PC-3 (cell line): ENCODE measurements at regions not wholly inside any gene's neighbourhood (a gene's known extent, or its start where the extent isn't known, plus 50 kb on each side); places are given as distances from the start of the nearest gene placed in this dataset.
"Not testable (repeated sequence)": the region's sequence is repeated elsewhere in the genome, so short reads cannot be mapped to it uniquely, and the experiment has no call there.

Source experiments
- ATAC-seq: fragments of 200-7000 bp; cut with Tn5 transposase; 2 replicates; pipeline ENCODE4 v1.9.1; 2020; ENCODE audit warnings: mild to moderate bottlenecking, moderate library complexity
- BruUV-seq: library from RNA; stranded (reverse); fragments of 400-500 nt; replicated peaks from 2 replicates; lab custom pipeline; 2021; lab: Mats Ljungman, UMichigan
- CTCF ChIA-PET: fragments of 300-600 bp; sonication (Branson Sonifier 250); formaldehyde crosslinking; loops from one replicate; lab custom pipeline; 2022; ENCODE audit warnings: antibody characterized with exemption; lab: Charles Lee
- POLR2A ChIA-PET: fragments of 300-600 bp; sonication (Branson Sonifier 250); formaldehyde crosslinking; loops from one replicate; lab custom pipeline; 2022; ENCODE audit warnings: antibody characterized with exemption; ENCODE audit not compliant: unreplicated experiment; lab: Charles Lee
- DNase-seq: peaks from one replicate; pipeline ENCODE4 v3.0.0-alpha.2; 2015
- H2AFZ ChIP-seq: fragments of 300-600 bp; sonication (generic); 2 replicates; pipeline ENCODE4 v1.6.0; 2016; ENCODE audit warnings: antibody characterized with exemption, low read length
- H3F3A ChIP-seq: fragments of 300-600 bp; sonication (generic); one replicate; pipeline ENCODE4 v1.6.0; 2017; ENCODE audit warnings: antibody characterized with exemption, low read length, control low read depth, mild to moderate bottlenecking; ENCODE audit not compliant: unreplicated experiment
- H3K27ac ChIP-seq: fragments of 300-600 bp; sonication (generic); 2 replicates; pipeline ENCODE4 v1.5.1; 2016; ENCODE audit warnings: mild to moderate bottlenecking, low read length
- H3K27me3 ChIP-seq: fragments of 300-600 bp; sonication (generic); 2 replicates; pipeline ENCODE4 v1.6.1; 2016; ENCODE audit warnings: low read length, mixed read lengths
- H3K36me3 ChIP-seq: fragments of 300-600 bp; sonication (generic); 2 replicates; pipeline ENCODE4 v1.6.1; 2016; ENCODE audit warnings: low read depth, mixed run types, low read length, mixed read lengths
- H3K4me1 ChIP-seq: fragments of 300-600 bp; sonication (generic); 2 replicates; pipeline ENCODE4 v1.5.1; 2016; ENCODE audit warnings: low read length; ENCODE audit not compliant: insufficient read depth
- H3K4me2 ChIP-seq: fragments of 300-600 bp; sonication (generic); 2 replicates; pipeline ENCODE4 v1.6.0; 2016; ENCODE audit warnings: low read length
- H3K4me3 ChIP-seq: fragments of 300-600 bp; sonication (generic); 2 replicates; pipeline ENCODE4 v1.5.1; 2016; ENCODE audit warnings: mild to moderate bottlenecking, low read length, mixed read lengths
- H3K79me2 ChIP-seq: fragments of 300-600 bp; sonication (generic); 2 replicates; pipeline ENCODE4 v1.6.1; 2017; ENCODE audit warnings: low read length, mixed read lengths
- H3K9ac ChIP-seq: fragments of 300-600 bp; sonication (generic); 2 replicates; pipeline ENCODE4 v1.6.0; 2016; ENCODE audit warnings: mild to moderate bottlenecking, low read length
- H3K9me2 ChIP-seq: fragments of 300-600 bp; sonication (generic); replicated peaks from 2 replicates; pipeline ENCODE4 v1.6.1; 2016; ENCODE audit warnings: mixed run types, low read length, mixed read lengths
- H3K9me3 ChIP-seq: fragments of 300-600 bp; sonication (generic); 2 replicates; pipeline ENCODE4 v1.6.1; 2016; ENCODE audit warnings: low read length, mixed read lengths
- H4K20me1 ChIP-seq: fragments of 300-600 bp; sonication (generic); 2 replicates; pipeline ENCODE4 v1.6.1; 2016; ENCODE audit warnings: low read length, mixed read lengths
- CTCF ChIP-seq: fragments of 300-600 bp; sonication (generic); conservative IDR thresholded peaks from 2 replicates; pipeline ENCODE4 v1.5.1; 2017; ENCODE audit warnings: antibody characterized with exemption, low read depth, mild to moderate bottlenecking, low read length
- EZH2 ChIP-seq: fragments of 300-600 bp; sonication (generic); IDR thresholded peaks from one replicate; pipeline ENCODE4 v1.6.1; 2017; ENCODE audit warnings: antibody characterized with exemption, mild to moderate bottlenecking, low read length; ENCODE audit not compliant: unreplicated experiment
- EZH2phosphoT487 ChIP-seq: fragments of 300-600 bp; sonication (generic); IDR thresholded peaks from 2 replicates; pipeline ENCODE4 v1.6.1; 2018; ENCODE audit warnings: mild to moderate bottlenecking, antibody characterized with exemption, low read length, borderline replicate concordance
- intact Hi-C: fragments of 100-400 bp; cut with micrococcal nuclease; formaldehyde crosslinking; loops from 2 replicates; pipeline ENCODE4 v1.9.0; 2023

- ATAC-seq: no peak
- no peak overlapping the region for H3K9ac ChIP-seq
- no peak for DNase-seq
- TF ChIP-seq EZH2 (no peak), EZH2phosphoT487 (no peak), CTCF (no peak)
- no peaks in the 10 kb centered on the region for H3K9me2 ChIP-seq
- no peaks in the 10 kb centered on the region for H3K4me1 ChIP-seq
- intact Hi-C loops: no loop called here
- no peaks in the 10 kb centered on the region for H3F3A ChIP-seq
- no peaks in the 10 kb centered on the region for H3K36me3 ChIP-seq
- no peaks in the 10 kb centered on the region for H3K79me2 ChIP-seq
- H3K27me3 ChIP-seq: no peaks in the 10 kb centered on the region
- no peaks in the 10 kb centered on the region for H3K9me3 ChIP-seq
- ChIA-PET CTCF (no interaction called here), POLR2A (interaction anchor here (0.5 kb wide), 1 partner anchor 50 kb away, joined by 3 read pairs; no protein-coding TSS in a partner anchor)
- H3K27ac ChIP-seq: no peak overlapping the region
- H4K20me1 ChIP-seq: no peaks in the 10 kb centered on the region
- no TSS peak for BruUV-seq
- no peak overlapping the region for H2AFZ ChIP-seq
- H3K4me2 ChIP-seq: no peak overlapping the region
- no peak overlapping the region for H3K4me3 ChIP-seq
Measured at GRCh38 chr10:94155722-94156271, 162.1 kb downstream of the PLCE1 start.

GRCh38 chr10:94156453-94156852 lies 162.7 kb downstream of the PLCE1 start:
- Histone ChIP-seq H2AFZ (no peak overlapping the region), H3F3A (no peaks in the 10 kb centered on the region), H3K4me2 (no peak overlapping the region), H3K9me3 (no peaks in the 10 kb centered on the region), H3K4me1 (no peaks in the 10 kb centered on the region), H3K4me3 (no peak overlapping the region), H4K20me1 (no peaks in the 10 kb centered on the region), H3K27me3 (no peaks in the 10 kb centered on the region), H3K9ac (no peak overlapping the region), H3K9me2 (no peaks in the 10 kb centered on the region), H3K79me2 (no peaks in the 10 kb centered on the region), H3K36me3 (no peaks in the 10 kb centered on the region), H3K27ac (no peak overlapping the region)
- intact Hi-C loops: no loop called here
- ChIA-PET POLR2A (interaction anchor here (0.5 kb wide), 1 partner anchor 51 kb away, joined by 3 read pairs; no protein-coding TSS in a partner anchor), CTCF (no interaction called here)
- no peak for DNase-seq
- ATAC-seq: no peak
- TF ChIP-seq CTCF: no peak
- no peak for TF ChIP-seq EZH2phosphoT487
- TF ChIP-seq EZH2: no peak
- no TSS peak for BruUV-seq

- H3K4me2 ChIP-seq, H3K9me3 ChIP-seq, H3K79me2 ChIP-seq, H3K9me2 ChIP-seq, H4K20me1 ChIP-seq, H3K36me3 ChIP-seq, H3F3A ChIP-seq, H3K27me3 ChIP-seq, CTCF ChIA-PET, H3K4me3 ChIP-seq, intact Hi-C loops, BruUV-seq, H3K27ac ChIP-seq, H3K9ac ChIP-seq, H3K4me1 ChIP-seq, ATAC-seq: not testable (repeated sequence)
- H2AFZ ChIP-seq: 0 out of 2 replicates have a peak overlapping the region, but pooled peaks have one; percentile 22
- POLR2A ChIA-PET: interaction anchor here (0.7 kb wide), 1 partner anchor 79 kb away, joined by 3 read pairs; no protein-coding TSS in a partner anchor
- peak; percentile 28 for DNase-seq
Measured at GRCh38 chr10:94165158-94165611, 171.5 kb downstream of the PLCE1 start.
